ENCODE measurements at regions not wholly inside any gene's neighbourhood (a gene's known extent, or its start where the extent isn't known, plus 50 kb on each side); places are given as distances from the start of the nearest gene placed in this dataset.

DNA sequence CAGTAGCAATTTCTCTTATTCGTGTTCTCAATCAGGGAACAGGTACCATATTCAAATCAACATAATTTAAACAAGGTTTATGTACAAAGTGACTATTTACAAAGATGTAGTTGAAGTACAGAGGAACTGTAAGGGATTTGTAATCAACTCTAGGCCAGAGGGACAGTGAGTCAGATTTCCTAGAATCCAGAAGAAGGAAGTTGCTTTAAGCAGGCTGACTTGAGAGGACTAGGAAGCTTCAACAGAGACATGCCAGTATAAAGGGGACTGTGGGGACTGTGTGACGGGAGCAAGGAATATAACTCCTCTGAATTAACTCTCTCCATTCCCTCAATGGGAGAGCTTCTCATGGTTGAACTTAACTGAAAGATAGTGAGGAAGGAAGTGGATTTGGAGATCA is 427.4 kb upstream of the JAG1 start:
- TF ChIP-seq, protein P1, sequence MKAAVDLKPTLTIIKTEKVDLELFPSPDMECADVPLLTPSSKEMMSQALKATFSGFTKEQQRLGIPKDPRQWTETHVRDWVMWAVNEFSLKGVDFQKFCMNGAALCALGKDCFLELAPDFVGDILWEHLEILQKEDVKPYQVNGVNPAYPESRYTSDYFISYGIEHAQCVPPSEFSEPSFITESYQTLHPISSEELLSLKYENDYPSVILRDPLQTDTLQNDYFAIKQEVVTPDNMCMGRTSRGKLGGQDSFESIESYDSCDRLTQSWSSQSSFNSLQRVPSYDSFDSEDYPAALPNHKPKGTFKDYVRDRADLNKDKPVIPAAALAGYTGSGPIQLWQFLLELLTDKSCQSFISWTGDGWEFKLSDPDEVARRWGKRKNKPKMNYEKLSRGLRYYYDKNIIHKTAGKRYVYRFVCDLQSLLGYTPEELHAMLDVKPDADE (IDR thresholded peaks at IDR 0.05) = no peak
- TF ChIP-seq, protein P2, sequence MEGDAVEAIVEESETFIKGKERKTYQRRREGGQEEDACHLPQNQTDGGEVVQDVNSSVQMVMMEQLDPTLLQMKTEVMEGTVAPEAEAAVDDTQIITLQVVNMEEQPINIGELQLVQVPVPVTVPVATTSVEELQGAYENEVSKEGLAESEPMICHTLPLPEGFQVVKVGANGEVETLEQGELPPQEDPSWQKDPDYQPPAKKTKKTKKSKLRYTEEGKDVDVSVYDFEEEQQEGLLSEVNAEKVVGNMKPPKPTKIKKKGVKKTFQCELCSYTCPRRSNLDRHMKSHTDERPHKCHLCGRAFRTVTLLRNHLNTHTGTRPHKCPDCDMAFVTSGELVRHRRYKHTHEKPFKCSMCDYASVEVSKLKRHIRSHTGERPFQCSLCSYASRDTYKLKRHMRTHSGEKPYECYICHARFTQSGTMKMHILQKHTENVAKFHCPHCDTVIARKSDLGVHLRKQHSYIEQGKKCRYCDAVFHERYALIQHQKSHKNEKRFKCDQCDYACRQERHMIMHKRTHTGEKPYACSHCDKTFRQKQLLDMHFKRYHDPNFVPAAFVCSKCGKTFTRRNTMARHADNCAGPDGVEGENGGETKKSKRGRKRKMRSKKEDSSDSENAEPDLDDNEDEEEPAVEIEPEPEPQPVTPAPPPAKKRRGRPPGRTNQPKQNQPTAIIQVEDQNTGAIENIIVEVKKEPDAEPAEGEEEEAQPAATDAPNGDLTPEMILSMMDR (conservative IDR thresholded peaks at IDR 0.05; ENCODE audit: low read depth in 2 of 2) = no peak
- TF ChIP-seq EZH2phosphoT487 (IDR thresholded peaks at IDR 0.05; ENCODE audit: unreplicated experiment) = no peak
- TF ChIP-seq JUNB (IDR thresholded peaks at IDR 0.05; ENCODE audit: unreplicated experiment) = no peak
- TF ChIP-seq EZH2 (IDR thresholded peaks at IDR 0.05; ENCODE audit: low read depth, unreplicated experiment) = no peak

Measured in GM23338 (cell line).